Activated CD4-positive, CD25-positive, alpha-beta regulatory T cell treated with anti-CD3 and anti-CD28 coated beads, Interleukin-2, amount 50 U/mL, for 72 hours (primary cell): ENCODE measurements at regions not wholly inside any gene's neighbourhood (a gene's known extent, or its start where the extent isn't known, plus 50 kb on each side); places are given as distances from the start of the nearest gene placed in this dataset.

ENCODE experiments used
- DNase-seq: peaks from one replicate; pipeline ENCODE4 v3.0.0; 2021

DNA sequence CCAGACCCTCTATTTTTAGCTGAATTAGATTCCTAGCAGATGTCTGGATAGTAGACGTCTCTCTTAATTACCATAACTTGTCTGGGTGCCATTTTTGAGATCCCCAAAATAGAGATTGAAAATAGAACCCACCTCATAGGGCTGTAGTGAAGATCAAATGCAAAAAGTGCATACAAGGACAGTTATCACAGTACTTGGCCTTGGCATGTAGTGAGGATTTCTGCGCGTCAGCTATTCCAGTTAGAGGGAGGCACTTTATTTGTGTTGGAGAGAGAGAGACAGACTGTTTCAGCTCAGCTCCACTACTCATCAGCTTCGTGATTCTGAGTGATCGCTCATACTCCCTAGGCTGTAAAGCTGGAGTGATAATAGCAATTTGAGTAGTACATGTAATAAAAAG, 59.6 kb upstream of the CDH13 start:
- DNase-seq, result no peak

DNA sequence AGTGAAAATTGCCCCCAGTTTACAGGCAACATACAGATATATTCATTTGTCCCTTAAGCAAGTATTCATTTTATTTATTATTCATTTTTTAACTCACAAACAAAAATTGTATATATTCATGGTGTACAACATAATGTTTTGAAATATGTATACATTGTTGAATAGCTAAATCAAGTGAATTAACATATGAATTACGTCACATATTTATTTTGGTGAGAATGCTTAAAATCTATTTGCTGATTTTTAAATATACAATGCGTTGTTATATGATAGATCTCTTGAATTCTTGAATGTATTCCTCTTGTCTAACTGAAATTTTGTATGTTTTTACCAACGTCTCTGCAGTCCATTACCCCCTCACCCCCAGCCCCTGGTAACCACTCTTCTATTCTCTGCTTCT, 63.4 kb upstream of the CDH13 start:
- DNase-seq, result no peak

DNA sequence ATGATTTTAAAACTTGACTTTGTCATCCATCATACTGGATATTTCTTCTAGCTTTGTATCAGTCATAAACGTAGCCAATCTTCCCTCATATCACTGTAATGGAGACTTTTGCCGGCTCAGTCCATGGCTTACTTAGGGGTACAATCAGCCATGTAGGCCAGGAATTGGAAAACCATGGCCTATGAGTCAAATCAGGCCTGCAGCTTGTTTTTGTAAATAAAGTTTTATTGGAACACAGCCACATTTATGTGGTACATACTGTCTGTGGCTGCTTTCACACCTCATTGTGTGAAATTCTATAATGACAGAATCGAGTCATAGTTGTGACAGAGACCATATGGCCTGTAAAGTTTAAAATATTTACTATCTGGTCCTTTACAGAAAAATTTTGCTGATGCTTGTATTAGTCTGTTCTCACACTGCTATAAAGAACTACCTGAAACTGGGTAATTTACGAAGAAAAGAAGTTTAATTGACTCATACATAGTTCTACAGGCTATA, 64.5 kb upstream of the CDH13 start:
- no peak for DNase-seq

GRCh38 chr16:82560805-82561325, 65.9 kb upstream of the CDH13 start:
- DNase-seq, result no peak

GRCh38 chr16:82544378-82545160, 82.2 kb upstream of the CDH13 start:
- DNase-seq, result no peak

DNA sequence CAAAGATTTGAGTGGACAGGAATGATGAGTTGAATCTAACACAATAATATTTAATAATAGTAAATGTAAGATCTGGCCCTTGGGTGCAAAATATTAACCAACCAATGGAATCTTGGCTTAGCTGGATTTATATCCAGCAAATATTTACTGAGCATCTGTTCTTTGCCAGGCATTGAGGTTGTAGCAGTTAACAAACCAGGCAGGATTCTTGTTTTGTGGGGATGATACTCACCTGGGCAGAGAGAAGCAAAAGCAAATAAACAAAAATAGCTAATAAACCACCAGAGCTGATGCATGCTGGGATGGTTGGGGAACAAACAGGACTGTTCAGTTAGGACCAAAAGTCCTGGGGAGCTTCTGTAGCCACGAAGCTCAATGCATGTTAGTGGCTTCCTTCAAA, 84.1 kb upstream of the CDH13 start:
- no peak for DNase-seq

DNA sequence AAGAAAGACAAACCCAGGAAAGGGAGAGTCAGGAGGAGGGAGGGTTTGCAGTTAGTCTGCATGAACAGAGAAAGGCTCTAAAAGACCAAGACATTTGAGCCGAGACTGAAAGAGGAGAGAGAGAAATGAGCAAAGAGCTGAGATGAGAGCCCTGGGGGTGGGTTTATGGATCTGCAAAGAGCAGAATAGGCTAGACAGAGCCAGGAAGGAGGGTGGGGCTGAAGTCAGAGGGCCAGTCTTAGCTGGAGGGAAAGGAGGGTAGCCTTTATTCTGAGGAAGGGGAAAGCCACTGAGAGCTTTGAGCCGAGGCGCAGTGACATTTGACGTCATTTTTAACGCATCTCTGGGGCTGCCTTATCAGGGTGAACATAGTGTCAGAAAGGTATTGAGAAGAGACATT, 85.7 kb upstream of the CDH13 start:
- DNase-seq, result no peak

- no peak for DNase-seq
Measured at GRCh38 chr16:82535764-82536163, 91.0 kb upstream of the CDH13 start.

- DNase-seq, result no peak
Measured at GRCh38 chr16:82535262-82535661, 91.5 kb upstream of the CDH13 start.

DNA sequence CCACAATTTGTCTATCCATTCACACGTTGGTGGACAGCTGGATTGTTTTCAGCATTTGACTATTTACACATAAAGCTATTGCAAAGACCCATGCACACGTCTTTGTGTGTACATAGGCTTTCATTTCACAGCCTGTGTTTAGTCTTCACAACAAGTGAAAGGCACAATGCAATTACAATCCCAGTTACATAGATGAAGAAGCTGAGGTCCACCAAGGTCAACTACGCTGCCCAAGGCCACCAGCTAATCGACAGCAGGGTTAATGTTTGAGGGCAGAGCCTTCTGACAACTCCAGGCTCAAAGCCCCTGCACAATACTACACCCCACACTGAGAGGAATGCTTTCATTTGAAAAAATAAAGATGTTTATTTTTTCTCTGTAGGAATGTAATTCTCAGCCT, 93.6 kb upstream of the CDH13 start:
- DNase-seq, result no peak

DNA sequence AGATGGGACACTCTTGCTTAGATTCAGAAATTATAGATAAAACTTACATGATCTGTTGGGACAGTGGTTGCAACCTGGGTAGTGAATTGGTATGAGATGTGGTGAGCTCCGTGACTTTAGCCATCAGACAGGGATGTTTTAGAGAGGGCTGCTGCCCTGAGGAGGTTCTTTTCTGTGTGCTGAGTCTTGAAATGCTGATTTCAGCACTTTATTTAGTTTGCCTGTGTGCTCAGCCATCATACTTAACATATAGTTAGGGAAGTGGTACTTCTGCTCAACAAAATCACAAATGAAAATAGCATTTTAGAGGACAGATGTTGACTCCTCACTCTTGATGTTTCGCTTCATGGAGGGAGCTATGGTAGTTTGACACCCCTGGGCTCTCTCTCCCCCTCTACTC, 95.9 kb upstream of the CDH13 start:
- no peak for DNase-seq

- no peak for DNase-seq
Measured at GRCh38 chr16:82527101-82527500, 99.7 kb upstream of the CDH13 start.

- no peak for DNase-seq
Measured at GRCh38 chr16:82524976-82525375, 101.8 kb upstream of the CDH13 start.

DNA sequence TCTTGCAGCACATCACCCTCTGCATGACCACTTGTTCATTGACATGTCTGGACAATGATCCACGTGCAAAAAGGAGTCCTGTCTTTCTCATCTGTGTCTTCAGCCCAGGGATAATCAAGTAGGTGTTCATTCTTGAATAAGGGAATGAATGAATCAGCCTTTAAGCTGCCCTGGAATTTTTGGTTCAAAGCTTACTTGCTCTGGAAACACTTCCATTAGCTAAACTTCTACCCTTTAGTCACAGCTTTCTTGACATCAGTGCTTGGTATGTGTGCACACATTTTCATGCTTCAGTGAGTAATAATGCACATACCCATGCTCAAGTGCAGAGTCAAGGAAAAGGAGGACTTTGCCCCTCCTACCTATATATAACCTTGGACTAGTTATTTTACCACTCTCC, 103.0 kb upstream of the CDH13 start:
- DNase-seq, result no peak

DNA sequence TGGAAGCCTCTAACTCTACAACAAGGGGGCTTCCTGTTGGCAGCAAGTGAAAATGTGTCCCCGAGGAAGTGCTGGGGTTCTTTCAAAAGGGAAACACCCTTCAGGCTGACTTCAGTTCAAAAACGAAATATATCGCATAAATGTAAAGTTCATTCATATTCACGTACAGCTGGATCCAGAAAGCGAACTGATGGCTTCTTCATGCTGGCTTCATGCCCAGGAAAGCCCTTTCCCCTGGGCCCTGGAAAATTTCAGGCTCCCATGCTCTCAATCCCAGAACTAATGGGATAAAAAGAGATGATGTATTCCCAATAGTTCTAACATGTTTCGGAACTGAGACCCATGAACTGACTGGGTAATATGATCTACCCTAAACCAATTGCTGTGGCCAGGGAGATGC, 104.7 kb upstream of the CDH13 start:
- DNase-seq, result no peak

DNA sequence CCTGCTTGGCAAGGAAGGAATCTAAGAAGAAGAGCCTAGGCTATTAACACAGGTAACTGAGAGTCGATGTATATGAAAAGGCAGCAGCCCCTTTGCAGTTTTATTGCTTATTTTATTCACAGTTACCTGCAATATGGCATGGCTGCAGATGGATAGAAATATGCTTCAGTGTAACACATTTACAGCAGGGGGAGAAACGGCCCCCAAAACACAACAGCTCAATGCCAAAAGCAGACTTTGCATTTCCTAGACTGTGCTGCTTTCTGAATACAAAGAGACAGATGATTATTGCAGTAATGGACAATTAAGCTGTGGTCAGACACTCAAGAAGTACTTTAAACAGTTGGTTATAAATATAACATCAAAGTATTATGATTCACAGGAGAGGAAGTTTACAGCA, 108.0 kb upstream of the CDH13 start:
- DNase-seq, result no peak

DNA sequence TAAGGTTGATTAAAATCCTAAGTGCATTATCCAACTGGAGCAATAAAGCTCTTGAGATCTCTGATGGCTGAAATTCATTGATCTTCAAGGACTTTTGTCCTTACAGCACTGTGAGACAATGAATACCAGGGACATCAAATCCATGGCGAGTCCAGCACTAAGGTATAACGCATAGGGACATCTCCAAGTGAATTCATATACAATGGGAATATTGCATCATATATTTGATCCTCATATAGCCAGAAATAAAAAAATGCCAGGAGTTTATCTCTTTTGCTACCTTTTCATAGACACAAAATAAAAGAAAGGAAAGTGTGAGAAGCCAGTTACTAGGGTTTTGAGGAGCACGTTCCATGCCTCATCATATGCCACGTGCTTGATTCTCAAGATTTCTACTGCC, 112.5 kb upstream of the CDH13 start:
- no peak for DNase-seq

- no peak for DNase-seq
Measured at GRCh38 chr16:82510789-82511305, 115.9 kb upstream of the CDH13 start.

DNA sequence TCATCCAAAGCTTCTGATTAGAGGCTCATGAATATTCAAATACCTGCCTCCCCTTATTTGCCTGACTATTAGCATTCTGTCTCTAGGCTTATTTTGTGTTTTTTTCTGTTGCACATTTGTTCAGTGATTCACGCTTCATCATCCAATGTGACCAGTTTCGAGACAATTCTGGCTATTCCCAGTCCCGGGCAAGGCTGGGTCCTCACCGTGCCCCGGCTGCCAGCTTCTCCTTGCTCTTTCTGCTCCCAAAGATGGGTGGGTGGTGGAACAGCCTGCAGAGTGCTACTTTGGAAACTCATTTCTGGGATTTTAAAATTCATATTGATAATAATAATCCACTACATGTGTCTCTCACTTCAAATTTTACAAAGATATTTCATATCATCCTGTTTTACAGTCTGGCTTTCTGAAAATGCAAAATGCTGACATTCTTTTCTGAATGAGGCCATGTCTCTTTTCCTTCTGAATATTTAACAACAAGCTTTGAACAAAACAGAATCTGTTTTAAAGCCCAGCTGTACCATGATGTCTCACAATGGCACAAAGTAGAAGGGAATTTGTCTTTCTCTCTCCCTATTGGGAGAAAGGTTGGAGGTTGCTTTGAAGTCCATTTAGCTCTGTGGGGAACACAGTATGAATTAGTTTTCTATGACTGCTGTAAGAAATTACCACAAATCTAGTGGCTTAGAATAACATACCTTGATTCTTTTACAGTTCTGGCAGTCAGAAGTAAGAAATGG, 116.9 kb upstream of the CDH13 start:
- DNase-seq, result no peak

GRCh38 chr16:82506692-82507670, 119.8 kb upstream of the CDH13 start:
- no peak for DNase-seq

GRCh38 chr16:82504836-82505235, 121.9 kb upstream of the CDH13 start:
- no peak for DNase-seq

GRCh38 chr16:82499302-82499701, 127.5 kb upstream of the CDH13 start:
- no peak for DNase-seq

- no peak for DNase-seq
Measured at GRCh38 chr16:82497139-82497538, 129.6 kb upstream of the CDH13 start.
